ENCODE measurements at regions not wholly inside any gene's neighbourhood (a gene's known extent, or its start where the extent isn't known, plus 50 kb on each side); places are given as distances from the start of the nearest gene placed in this dataset.

DNA sequence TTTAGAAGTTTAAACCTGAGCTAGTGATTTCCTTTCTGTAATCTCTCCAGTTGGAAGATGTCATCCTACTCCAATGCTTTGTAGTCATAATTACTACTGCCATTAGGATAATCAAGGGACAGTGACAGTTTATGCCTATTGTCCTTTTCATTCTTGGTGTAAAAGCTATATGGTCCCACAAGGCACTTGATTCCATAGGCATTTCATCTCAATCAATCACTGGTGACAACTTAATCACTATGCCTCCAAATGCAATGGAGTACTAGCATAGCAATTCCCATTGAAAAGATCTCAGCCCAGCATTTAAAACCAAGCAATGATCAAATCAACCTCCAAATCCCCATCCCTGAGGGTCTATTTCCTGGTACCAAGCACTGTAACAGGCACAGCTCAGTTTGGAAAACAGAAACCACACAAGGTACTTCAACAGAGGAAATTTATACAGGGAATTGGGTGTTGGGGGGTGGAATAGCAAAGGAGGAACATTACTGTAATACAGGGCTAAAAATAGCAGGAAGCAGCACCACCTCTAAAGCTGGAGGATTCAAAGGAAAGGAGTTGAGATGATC is 51.0 kb downstream of the FHIP2A start:
- TF ChIP-seq, protein P1, sequence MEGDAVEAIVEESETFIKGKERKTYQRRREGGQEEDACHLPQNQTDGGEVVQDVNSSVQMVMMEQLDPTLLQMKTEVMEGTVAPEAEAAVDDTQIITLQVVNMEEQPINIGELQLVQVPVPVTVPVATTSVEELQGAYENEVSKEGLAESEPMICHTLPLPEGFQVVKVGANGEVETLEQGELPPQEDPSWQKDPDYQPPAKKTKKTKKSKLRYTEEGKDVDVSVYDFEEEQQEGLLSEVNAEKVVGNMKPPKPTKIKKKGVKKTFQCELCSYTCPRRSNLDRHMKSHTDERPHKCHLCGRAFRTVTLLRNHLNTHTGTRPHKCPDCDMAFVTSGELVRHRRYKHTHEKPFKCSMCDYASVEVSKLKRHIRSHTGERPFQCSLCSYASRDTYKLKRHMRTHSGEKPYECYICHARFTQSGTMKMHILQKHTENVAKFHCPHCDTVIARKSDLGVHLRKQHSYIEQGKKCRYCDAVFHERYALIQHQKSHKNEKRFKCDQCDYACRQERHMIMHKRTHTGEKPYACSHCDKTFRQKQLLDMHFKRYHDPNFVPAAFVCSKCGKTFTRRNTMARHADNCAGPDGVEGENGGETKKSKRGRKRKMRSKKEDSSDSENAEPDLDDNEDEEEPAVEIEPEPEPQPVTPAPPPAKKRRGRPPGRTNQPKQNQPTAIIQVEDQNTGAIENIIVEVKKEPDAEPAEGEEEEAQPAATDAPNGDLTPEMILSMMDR (conservative IDR thresholded peaks at IDR 0.05), result no peak
- TF ChIP-seq EZH2 (IDR thresholded peaks at IDR 0.05; ENCODE audit: low read depth), result no peak

All from PC-9 (cell line).